Activated CD4-positive, alpha-beta T cell treated with anti-CD3 and anti-CD28 coated beads, Interleukin-2, amount 50 U/mL, for 4 hours (primary cell): ENCODE measurements at regions not wholly inside any gene's neighbourhood (a gene's known extent, or its start where the extent isn't known, plus 50 kb on each side); places are given as distances from the start of the nearest gene placed in this dataset.

Experiments used
- DNase-seq, 2 experiments: peaks; one replicate each; pipeline ENCODE4 v3.0.0-alpha.2; 2020

DNA sequence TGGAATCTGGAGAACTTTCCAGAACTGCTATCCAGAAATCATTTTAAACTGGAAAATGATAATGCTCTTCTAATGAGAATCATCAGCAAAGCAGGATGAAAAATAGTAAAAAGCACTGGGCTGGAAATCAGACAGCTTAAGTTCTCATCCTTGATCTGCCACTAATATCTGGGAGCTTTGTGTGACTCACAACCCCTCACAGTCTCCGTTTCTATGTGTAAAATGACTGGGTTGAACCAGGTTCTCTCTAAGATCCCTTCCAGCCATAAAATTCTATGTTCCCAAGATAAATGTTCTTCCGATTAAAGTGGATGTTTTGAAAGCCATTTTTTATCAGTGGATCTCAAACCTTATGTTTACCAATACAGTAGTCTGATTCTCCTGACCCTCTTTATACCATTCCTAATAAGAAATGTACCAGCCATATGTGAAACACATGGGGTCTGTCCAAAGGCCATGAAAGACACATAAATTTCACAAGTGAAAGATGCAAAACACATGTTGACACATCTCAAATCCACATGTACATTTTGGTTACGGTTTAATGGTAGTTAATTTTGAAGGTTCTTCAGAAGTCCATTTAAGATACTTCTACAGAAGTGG lies 188.8 kb downstream of the EN1 start:
- DNase-seq: no peak

DNA sequence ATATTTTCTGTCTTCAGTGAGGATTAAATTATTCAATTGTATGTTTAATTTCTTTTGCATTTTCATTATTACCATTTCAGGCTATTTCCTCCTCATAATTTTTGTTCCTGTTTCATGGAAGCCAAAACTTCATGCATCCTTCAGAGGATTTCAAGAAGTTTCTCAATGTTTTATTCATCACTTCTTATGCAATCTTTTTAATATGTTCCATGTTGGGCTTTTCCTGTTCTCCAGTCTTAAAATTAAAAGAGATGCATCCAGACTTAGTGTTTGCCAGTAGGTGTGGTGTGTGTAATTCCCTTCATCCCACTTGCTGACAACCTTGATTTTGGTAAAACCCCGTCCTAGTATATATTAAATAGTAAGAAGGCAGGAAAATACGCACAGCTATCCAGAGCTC lies 190.0 kb downstream of the EN1 start:
- DNase-seq: no peak

DNA sequence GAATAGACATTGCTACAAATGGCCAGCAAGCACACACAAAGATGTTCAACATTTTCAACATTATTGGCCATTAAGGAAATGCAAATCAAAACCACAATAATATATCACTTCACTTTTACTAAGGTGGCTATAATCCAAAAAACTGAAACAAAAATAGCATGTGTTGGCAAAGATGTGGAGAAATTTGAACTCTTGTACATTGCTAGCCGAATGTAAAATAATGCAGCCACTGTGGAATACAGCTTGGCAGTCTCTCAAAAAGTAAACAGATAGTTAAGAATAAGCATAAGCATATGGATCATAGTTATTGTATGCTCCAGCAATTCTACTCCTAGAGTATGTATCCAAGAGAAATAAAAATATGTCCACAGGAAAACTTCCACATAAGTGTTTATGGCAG lies 192.5 kb downstream of the EN1 start:
- no peak for DNase-seq

GRCh38 chr2:118650327-118650726 lies 197.1 kb downstream of the EN1 start:
- no peak for DNase-seq

DNA sequence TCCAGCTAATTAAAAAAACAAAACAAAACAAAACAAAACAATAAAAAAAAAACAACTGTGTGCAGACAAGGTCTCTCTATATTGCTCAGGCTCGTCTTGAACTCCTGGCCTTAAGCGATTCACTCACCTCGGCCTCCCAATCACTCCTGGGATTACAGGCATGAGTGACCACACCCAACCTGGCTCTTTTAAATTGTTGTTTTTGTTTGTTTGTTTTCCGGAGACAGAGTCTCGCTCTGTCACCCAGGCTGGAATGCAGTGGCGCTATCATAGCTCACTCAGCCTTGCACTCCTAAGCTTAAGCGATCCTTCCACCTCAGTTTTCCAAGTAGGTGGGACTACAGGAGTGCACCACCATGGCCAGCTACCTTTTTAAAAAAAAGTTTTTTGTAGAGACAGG lies 201.6 kb downstream of the EN1 start:
- no peak for DNase-seq

- DNase-seq: no peak
Measured at GRCh38 chr2:118644190-118644589, 203.3 kb downstream of the EN1 start.

- no peak for DNase-seq
Measured at GRCh38 chr2:118643294-118643693, 204.2 kb downstream of the EN1 start.

DNA sequence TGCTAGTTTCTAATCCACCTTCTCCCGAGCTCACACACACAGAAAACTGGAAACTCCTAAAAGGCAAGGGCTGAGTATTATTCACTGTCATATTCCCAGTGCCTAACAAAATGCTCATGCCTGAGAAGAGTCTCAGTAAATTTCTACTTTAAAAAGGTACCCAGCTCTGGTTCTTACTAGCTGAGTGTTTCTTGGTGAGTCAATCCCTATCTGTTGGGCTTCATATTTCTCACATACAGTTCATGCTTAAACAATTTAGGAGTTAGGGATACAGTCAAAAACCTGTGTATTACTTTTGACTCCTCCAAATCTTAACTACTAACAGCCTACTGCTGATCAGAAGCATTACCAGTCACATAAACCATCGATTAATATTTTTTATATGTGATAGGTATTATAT lies 204.9 kb downstream of the EN1 start:
- DNase-seq: no peak

DNA sequence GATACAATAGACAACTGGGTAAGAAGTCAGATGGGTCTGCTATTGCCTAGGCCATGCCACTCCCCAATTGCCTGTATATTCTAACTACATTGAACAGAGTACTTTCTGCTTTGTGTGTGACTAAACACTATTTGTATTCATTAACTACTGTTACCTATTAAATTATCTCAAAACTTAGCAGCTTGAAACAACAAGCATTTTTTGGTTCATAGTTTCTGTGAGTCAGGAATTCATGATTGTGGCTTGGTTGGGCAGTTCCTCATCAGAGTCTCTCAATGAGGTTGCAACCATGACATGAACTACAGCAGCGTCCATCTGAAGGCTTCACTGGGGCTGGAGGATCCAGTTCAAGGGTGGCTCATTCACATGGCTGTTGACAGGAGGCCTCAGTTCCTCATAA lies 205.7 kb downstream of the EN1 start:
- no peak for DNase-seq

GRCh38 chr2:118639371-118639770 lies 208.1 kb downstream of the EN1 start:
- no peak for DNase-seq

GRCh38 chr2:118638453-118638852 lies 209.0 kb downstream of the EN1 start:
- no peak for DNase-seq

- DNase-seq: no peak
Measured at GRCh38 chr2:118635891-118636290, 211.6 kb downstream of the EN1 start.

- DNase-seq: no peak
Measured at GRCh38 chr2:118634876-118635275, 212.6 kb downstream of the EN1 start.

DNA sequence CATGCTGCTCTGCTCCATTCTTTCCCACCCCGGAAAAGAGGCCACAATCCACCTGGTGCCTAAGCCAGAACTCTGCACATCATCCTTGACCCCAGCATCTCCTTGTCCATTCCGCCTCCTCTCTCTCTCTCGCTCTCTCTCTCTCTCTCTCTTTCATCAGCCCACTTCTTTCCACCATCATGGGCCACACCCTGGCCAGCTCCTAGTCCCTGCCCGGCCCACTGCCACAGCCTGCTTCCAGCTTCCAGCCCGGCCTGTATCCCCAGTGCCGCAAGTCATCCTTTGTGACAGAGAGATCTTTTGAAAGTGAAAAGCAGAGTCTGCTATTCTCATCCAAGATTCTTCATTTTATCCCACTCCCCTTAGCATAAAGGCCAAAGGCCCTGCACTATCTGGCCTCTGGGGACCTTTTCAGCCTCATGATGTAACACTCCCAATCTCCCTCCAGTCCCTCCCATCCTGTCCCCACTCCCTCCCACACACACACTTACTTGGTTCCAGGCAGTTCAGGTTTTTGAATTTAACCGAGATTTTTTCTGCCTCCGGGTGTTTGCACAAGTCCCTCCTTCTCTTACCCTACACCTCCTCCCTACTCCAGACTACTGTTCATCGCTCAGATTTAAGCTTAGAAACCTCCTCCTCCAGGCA lies 214.0 kb downstream of the EN1 start:
- no peak for DNase-seq

DNA sequence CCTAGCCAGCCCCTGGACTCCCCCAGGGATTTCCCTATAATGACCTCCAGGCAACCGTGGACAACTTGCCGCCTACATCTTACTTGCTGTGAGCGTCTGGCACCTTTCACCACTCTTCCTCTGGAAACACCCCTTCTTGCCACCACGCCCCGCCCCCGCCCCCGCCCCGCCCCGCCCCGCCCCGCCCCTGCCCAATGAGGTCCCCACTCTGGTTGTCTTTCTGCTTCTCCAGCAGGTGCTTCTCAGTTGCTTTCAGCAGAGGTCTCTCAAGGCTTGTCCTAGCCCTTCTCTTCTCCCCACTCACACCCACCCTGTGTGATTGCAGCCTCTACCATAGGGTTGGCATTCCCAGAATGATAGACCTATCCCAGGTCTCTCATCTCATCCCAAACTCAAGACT lies 214.5 kb downstream of the EN1 start:
- no peak for DNase-seq

- no peak for DNase-seq
Measured at GRCh38 chr2:118627156-118627555, 220.3 kb downstream of the EN1 start.

DNA sequence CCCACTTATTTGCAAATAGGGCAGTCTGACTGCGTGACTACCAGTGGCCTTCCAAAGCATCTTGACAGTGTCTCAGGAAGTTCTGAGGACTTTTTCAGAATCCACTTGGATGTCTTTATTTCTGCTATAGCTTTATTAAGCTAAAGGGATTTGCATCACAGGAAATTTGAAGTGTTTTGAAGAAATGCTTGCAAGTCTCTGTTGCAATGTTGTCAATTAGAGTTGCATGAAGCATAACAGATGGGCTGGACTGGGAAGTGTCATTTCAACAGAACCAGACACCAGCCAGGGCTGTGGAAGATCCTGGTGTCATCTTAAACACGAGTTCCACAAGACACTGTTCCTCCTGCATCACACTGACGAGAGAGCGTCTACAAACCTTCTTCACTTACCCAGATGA lies 224.5 kb downstream of the EN1 start:
- no peak for DNase-seq

- no peak for DNase-seq
Measured at GRCh38 chr2:118622108-118622507, 225.3 kb downstream of the EN1 start.

DNA sequence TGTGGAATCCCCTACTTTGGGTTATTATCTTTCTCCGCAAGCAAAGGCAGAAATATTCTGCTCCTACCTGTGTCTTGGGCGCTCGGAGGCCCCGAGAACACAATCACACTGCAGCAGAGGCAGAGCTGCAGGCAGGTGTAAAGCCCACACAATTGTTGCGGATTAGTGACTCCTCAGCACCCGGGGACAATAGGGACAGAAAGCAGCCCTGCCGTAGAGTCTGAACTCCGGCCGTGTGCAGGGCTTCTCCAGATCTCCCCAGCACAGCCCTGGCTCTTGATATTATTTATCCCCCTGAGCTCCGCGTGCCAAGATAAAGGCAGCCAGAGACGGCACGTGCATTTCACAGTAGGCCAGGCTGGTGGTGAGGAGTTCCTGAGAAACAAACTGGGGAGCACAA lies 229.2 kb downstream of the EN1 start:
- DNase-seq: no peak

- DNase-seq: no peak
Measured at GRCh38 chr2:118616432-118616831, 231.0 kb downstream of the EN1 start.

DNA sequence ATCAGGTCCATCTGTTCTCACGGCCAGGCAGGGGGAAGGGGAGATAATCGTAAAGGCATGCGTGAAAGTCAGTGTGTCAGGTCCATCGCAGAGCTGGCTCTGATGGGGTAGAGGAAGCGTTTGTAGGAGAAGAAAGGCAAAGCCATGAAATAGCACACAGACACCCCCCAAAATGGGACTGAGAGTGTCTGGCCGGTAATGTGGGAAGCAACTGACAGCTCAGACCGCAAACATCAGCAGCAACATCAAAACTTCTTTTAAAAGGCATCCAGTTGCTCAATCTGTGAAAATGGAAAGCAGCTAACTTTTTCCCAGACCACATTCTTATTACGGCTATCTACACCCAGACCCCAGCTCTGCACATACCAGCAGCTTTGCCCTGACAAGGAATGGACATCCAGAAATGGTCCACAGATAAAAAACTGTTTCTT lies 232.6 kb downstream of the EN1 start:
- DNase-seq: no peak

- DNase-seq: no peak
Measured at GRCh38 chr2:118613737-118614136, 233.7 kb downstream of the EN1 start.

DNA sequence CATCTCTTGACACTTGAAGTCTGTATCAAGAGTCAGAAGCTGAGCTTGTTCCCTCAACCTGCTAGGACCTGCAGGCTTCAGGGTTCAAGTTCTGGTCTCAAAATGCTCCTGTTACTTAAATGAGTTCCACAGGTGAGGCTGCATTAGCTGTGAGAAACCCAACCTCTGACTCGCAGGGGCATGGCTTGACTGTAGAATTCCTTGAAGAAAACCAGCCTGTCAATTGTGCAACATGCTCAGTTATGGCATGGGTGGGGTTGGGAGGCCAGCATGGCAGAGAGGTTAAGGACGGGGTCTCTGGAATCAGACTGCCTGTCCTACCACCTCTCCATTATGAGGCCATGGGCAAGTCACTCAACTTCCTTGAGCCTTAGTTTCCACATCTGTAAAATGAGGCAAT lies 235.8 kb downstream of the EN1 start:
- no peak for DNase-seq

DNA sequence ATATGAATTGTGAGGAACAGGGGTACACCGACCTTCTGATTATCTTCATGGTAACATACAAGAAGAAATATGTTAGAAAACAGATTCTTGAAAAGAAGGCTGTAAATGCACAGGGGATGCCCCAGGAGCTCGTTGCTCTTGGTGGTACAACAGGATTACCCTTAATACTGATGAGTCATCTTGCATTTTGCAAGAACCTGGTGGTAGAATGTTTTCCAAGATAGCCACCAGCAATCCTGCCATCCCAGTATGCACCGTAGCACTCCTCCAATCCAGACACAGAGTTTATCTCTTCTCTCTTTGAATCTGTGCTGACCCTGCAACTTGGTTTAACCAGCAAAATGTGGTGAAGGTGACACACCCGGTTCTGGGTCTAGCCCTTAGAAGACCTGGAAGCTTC lies 238.3 kb downstream of the EN1 start:
- no peak for DNase-seq

DNA sequence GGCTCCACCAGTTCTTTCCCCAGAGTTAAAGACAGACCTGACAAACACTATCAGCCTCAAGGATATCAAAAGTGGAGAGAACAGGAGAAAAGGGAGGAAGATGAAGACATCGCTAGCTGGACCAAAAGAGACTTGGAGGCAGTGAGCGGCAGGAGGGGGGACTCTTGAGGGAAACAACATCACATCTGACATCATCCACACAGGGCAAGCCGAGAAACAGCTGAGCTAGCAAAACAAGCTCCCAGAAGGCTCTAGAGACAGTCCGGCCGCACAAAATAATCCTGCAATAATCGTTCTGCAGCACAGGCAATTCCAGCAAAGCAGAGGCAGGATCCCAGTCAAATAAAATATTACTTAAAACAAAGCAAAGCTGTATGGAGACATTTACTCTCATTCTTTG lies 239.8 kb downstream of the EN1 start:
- no peak for DNase-seq
